T-helper 2 cell (primary cell): ENCODE measurements at regions not wholly inside any gene's neighbourhood (a gene's known extent, or its start where the extent isn't known, plus 50 kb on each side); places are given as distances from the start of the nearest gene placed in this dataset.

Experiments
- DNase-seq, 5 experiments: peaks; one replicate each; pipeline versions ENCODE4 v3.0.0 to v3.0.0-alpha.2; 2012 to 2022

GRCh38 chr1:114222920-114223319, 69.3 kb upstream of the SYT6 start:
- DNase-seq = no peak

- DNase-seq = no peak
Observed at GRCh38 chr1:114219172-114219868, 65.7 kb upstream of the SYT6 start.

- DNase-seq = peak in 1 of 5 experiments; percentile 9
Observed at GRCh38 chr1:114218361-114219171, 64.9 kb upstream of the SYT6 start.

DNA sequence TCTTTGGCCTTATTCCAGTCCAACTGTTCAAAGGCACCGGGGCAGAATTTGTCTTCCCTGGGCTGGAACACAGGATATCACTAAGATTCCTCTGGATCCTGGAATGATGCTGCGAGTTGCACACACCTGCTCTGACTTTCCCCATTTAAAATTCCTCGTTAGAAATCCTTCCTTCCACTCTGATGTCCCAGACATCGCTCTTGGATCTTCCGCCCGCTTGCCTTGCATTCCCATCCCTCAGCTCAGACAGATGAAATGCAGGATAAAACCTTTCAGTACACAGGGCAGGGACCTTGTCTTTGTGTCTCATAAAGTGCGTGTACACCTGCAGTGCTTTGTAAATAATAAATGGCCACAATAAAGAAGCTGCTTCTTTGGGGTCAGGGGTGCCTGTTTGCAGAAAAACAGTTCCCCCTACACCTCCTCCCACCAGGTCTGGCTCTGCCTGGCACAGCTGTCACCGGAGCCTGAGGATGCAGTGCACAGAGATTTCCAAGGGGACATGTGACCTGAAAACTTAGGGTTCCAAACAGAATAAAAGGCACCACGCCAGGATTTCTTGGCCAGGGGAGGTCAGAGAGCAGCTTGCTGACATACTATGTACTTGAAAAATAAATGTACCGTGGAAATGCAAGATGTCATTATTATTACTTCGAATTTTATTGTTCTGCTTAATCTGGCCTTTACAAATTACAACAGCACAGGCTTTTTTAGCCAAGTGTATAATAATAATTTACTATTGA, 62.9 kb upstream of the SYT6 start:
- no peak for DNase-seq

- no peak for DNase-seq
Observed at GRCh38 chr1:114215436-114215835, 61.8 kb upstream of the SYT6 start.

GRCh38 chr1:114214016-114214415, 60.3 kb upstream of the SYT6 start:
- no peak for DNase-seq

DNA sequence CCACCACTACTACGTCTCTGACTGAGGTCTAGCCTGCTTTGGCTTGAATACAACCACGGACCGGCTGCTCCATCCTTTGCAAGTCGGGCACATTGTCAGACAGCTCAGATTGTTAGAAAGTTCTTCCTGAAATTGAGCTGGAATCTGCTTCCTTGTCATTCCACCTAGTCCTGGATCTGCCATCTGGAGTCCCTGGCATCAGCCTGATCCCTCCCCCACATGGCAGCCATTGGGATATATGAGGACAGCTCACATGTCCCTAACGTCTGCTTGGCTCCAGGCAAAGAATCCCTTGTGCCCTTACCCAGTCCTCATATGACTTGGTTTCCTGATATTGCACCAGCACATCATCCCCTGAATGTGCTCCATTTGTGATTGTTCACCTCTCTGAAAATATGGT, 56.3 kb upstream of the SYT6 start:
- no peak for DNase-seq

- DNase-seq = no peak
Observed at GRCh38 chr1:114208714-114209113, 55.0 kb upstream of the SYT6 start.

- DNase-seq = no peak
Observed at GRCh38 chr1:114208106-114208505, 54.4 kb upstream of the SYT6 start.

DNA sequence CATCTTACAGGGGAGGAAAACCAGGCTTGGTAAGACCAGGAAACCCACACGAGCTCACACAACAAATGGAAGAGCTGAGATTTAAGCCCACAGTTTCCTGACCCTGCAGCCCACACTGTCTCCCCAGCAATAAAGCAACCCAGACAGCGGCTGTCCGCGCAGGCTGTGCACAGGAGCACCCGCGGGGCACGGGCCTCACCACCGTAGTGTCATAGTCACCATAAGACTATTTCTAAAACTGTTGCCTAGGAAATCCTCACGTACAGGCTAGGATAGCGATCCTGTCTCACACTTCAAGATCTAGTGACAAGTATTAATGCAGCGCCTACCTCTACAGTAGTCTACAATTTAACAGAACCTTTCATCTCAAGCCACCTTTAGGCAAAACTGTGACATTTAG, 54.0 kb upstream of the SYT6 start:
- peak in 1 of 5 experiments; percentile 3 for DNase-seq

DNA sequence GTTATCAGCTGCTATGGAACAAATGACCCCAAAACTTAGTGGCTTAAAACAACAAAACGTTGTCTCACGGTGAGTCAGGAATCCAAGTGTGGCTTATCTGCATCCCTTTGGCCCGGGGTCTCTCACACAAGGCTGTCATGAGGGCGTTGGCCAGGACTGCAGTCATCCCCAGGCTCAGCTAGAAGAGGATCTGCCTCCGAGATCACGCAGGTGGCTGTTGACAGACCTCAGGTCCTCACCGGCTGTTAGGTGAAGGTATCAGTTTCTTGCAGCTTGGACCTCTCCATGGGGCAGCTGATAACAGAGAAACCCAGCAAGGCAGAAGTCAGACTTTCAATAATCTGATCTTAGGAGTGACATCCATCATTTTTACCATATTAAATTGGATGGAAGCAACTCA, 52.7 kb upstream of the SYT6 start:
- no peak for DNase-seq

GRCh38 chr1:114203595-114204128, 50.0 kb upstream of the SYT6 start:
- no peak for DNase-seq
